OCI-LY3 (cell line): ENCODE measurements at regions not wholly inside any gene's neighbourhood (a gene's known extent, or its start where the extent isn't known, plus 50 kb on each side); places are given as distances from the start of the nearest gene placed in this dataset.

ENCODE experiments used
- H2AFZ ChIP-seq: fragments of 200-600, 300-600 bp; shearing (Covaris generic); 2 replicates; pipeline ENCODE4 v1.6.0; 2014; ENCODE audit warnings: antibody characterized with exemption, low read depth, low read length
- H3K27ac ChIP-seq: fragments of 200-600, 300-600 bp; sonication (generic); 2 replicates; pipeline ENCODE4 v1.5.1; 2014; ENCODE audit warnings: mild to moderate bottlenecking, low read length, moderate library complexity, mixed read lengths
- H3K27me3 ChIP-seq: fragments of 200-600, 300-600 bp; sonication (generic); 2 replicates; pipeline ENCODE4 v1.6.1; 2014; ENCODE audit warnings: low read depth, low read length, mixed read lengths
- H3K36me3 ChIP-seq: fragments of 200-600, 300-600 bp; sonication (generic); replicated peaks from 2 replicates; pipeline ENCODE3; 2014; ENCODE audit warnings: low read depth, low read length, mixed read lengths
- H3K4me1 ChIP-seq: fragments of 300-600, 200-600 bp; sonication (generic); 2 replicates; pipeline ENCODE4 v1.6.1; 2014; ENCODE audit warnings: low read length, mixed read lengths
- H3K4me2 ChIP-seq: fragments of 200-600, 300-600 bp; sonication (generic); 2 replicates; pipeline ENCODE4 v1.6.1; 2014; ENCODE audit warnings: low read length, mixed read lengths
- H3K4me3 ChIP-seq: fragments of 300-600, 200-600 bp; sonication (generic); 2 replicates; pipeline ENCODE4 v1.5.1; 2014; ENCODE audit warnings: antibody characterized with exemption, mild to moderate bottlenecking, low read length, moderate library complexity
- H3K79me2 ChIP-seq: fragments of 300-600, 200-600 bp; shearing (Covaris generic); 2 replicates; pipeline ENCODE4 v1.6.1; 2014; ENCODE audit warnings: mild to moderate bottlenecking, low read length, mixed read lengths
- H3K9ac ChIP-seq: fragments of 300-600, 200-600 bp; shearing (Covaris generic); 2 replicates; pipeline ENCODE4 v1.6.0; 2014; ENCODE audit warnings: mild to moderate bottlenecking, low read length, moderate library complexity
- H3K9me3 ChIP-seq: fragments of 200-600, 300-600 bp; shearing (Covaris generic); 2 replicates; pipeline ENCODE4 v1.6.1; 2014; ENCODE audit warnings: low read length, mixed read lengths; ENCODE audit not compliant: insufficient read depth
- H4K20me1 ChIP-seq: fragments of 200-600, 300-600 bp; sonication (generic); 2 replicates; pipeline ENCODE4 v1.6.1; 2016; ENCODE audit warnings: low read length, mixed read lengths; ENCODE audit not compliant: insufficient read depth
- EZH2phosphoT487 ChIP-seq: fragments of 200-600 bp; shearing (Covaris generic); IDR thresholded peaks from 2 replicates; pipeline ENCODE4 v1.6.1; 2018; ENCODE audit warnings: antibody characterized with exemption, mixed run types, low read depth
- TF ChIP-seq, protein P1 (sequence below): fragments of 200-600, 300-600 bp; sonication (generic); IDR thresholded peaks from 2 replicates; pipeline ENCODE4 v1.5.1; 2014; ENCODE audit warnings: antibody characterized with exemption, low read length, low read depth

DNA sequence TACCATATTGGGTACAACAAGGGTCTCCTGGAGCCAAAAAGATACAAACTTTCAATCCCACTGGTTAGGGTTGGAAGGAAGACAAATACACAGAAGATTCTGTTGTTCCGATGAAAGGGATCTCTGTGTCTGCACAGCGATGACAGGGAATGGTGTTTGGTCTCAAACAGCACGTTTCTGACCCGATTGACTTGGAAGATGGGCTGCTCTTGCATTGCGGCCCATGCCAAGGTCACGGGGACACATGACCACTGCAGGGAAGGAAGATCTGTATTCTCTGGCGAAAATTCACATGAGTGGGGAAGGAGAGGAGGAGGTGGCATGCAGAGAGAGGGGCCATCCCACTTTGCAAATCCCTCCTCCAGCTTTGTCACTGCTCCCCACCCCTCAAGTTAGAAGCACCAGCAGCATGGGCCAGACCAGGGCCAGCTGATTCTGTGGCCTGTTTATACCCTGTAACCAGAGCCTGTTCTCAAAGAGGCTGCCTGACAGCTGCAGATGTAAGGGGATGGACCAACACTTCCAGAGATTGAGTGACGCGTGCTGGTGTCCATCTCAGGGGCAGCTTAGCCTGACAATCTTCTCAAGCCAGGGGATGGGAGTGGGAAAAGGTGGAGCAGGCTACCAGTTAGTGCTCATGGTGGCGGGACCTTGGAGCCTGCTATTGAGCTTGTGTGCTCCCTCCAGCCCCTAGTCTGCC, 57.2 kb downstream of the TNP1 start:
- TF ChIP-seq, protein P1, sequence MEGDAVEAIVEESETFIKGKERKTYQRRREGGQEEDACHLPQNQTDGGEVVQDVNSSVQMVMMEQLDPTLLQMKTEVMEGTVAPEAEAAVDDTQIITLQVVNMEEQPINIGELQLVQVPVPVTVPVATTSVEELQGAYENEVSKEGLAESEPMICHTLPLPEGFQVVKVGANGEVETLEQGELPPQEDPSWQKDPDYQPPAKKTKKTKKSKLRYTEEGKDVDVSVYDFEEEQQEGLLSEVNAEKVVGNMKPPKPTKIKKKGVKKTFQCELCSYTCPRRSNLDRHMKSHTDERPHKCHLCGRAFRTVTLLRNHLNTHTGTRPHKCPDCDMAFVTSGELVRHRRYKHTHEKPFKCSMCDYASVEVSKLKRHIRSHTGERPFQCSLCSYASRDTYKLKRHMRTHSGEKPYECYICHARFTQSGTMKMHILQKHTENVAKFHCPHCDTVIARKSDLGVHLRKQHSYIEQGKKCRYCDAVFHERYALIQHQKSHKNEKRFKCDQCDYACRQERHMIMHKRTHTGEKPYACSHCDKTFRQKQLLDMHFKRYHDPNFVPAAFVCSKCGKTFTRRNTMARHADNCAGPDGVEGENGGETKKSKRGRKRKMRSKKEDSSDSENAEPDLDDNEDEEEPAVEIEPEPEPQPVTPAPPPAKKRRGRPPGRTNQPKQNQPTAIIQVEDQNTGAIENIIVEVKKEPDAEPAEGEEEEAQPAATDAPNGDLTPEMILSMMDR, result no peak
- TF ChIP-seq EZH2phosphoT487, result no peak
- Histone ChIP-seq H3K79me2 (no peaks in the 10 kb centered on the region), H3K9ac (no peak overlapping the region), H3K4me2 (no peak overlapping the region), H4K20me1 (no peaks in the 10 kb centered on the region), H2AFZ (no peak overlapping the region), H3K9me3 (no peaks in the 10 kb centered on the region), H3K4me3 (no peak overlapping the region), H3K4me1 (no peaks in the 10 kb centered on the region), H3K27ac (no peak overlapping the region), H3K36me3 (no peaks in the 10 kb centered on the region), H3K27me3 (no peaks in the 10 kb centered on the region)

DNA sequence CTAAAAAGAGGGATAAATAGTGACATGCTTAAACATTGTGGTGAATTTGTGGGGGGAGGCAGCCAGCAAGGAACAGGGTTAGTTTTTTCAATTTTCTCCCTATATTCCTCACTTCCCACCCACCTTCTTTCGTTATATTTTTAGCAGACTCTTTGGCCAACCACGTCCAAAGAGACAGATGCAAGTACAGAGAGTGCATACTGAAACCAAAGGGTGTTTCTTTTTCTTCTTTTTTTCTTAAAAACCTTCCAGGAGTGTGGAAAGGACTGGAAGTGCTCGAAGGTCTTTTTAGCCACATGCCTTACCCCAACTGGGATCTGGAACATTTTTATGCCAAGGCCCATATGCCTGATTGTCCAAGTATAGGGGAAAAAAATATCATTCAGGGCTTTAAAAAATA, 59.0 kb downstream of the TNP1 start:
- H3K9me3 ChIP-seq, result no peaks in the 10 kb centered on the region
- no peak overlapping the region for H3K9ac ChIP-seq
- no peaks in the 10 kb centered on the region for H3K36me3 ChIP-seq
- no peaks in the 10 kb centered on the region for H4K20me1 ChIP-seq
- H2AFZ ChIP-seq, result no peak overlapping the region
- H3K79me2 ChIP-seq, result no peaks in the 10 kb centered on the region
- no peak overlapping the region for H3K4me2 ChIP-seq
- H3K4me3 ChIP-seq, result no peak overlapping the region
- H3K27ac ChIP-seq, result no peak overlapping the region
- H3K4me1 ChIP-seq, result no peaks in the 10 kb centered on the region
- H3K27me3 ChIP-seq, result no peaks in the 10 kb centered on the region
- TF ChIP-seq, protein P1, result no peak

DNA sequence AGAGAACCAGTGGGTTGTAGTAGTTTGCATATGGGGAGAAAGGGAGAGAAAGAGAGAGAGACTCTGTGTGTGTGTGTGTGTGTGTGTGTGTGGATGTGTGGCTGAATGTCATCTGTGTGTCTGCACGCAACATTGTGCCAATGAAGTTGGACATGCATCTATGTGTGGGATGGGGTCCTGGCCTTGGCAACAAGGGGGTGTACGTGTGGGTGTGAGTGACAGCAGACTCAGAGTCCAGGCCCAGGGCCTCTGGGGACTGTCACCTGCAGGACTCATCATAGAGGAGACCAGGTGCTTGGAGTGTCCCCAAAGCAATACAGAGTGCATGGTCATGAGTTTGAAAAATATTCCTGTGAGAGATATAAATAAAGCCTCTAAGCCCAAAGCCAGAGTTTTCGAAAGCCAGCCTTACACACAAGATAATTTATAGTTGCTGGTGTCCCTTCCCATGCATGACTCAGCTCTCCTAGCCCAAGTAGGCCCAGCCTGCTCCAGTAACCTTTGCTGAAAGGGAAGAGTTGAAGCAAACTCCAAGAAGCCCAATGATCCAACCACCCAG, 59.9 kb downstream of the TNP1 start:
- Histone ChIP-seq H3K4me2 (no peak overlapping the region), H3K9me3 (no peaks in the 10 kb centered on the region), H3K4me1 (no peaks in the 10 kb centered on the region), H3K4me3 (no peak overlapping the region), H4K20me1 (no peaks in the 10 kb centered on the region), H3K27me3 (no peaks in the 10 kb centered on the region), H3K79me2 (no peaks in the 10 kb centered on the region), H3K9ac (no peak overlapping the region), H3K27ac (no peak overlapping the region), H3K36me3 (no peaks in the 10 kb centered on the region), H2AFZ (no peak overlapping the region)
- TF ChIP-seq, protein P1, result no peak
- TF ChIP-seq EZH2phosphoT487, result no peak

DNA sequence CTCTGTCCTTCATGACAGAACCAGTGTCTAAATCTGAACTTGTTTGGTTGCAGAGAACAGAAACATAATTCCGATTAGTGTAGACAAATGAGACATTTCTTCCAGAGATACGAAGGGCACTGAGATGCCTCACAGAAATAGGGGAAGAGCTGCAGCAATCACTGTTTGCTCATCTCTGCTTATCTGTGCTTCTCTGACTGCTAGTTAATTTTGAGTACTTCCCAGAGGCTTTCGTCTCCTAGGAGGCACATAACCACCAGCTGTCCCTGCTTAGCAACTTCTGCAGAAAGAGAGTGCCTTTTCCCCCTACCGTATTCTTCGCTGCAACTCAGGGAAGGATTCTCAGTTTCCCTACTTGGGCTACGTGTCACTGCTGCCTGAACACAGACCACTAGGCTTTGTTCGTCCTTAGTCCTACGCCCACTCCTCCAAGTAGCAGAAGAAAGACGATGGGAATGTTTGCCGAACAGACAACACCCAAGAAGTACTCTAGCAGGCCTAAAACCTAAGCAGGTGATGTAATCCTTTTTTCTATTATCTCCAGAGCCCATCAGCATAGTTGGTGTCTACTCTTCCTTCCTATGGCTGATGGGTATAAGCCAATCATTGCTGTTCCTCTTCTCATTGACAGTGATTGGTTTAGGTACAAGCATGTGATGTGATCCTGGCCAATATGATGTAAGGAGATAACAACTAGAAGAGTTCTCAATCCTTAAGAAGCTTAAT, 63.6 kb downstream of the TNP1 start:
- no peak overlapping the region for H3K27ac ChIP-seq
- no peak overlapping the region for H3K4me2 ChIP-seq
- no peaks in the 10 kb centered on the region for H4K20me1 ChIP-seq
- H3K79me2 ChIP-seq, result no peaks in the 10 kb centered on the region
- H3K36me3 ChIP-seq, result no peaks in the 10 kb centered on the region
- H3K4me1 ChIP-seq, result no peaks in the 10 kb centered on the region
- no peaks in the 10 kb centered on the region for H3K27me3 ChIP-seq
- no peak overlapping the region for H3K9ac ChIP-seq
- H3K9me3 ChIP-seq, result no peaks in the 10 kb centered on the region
- no peak overlapping the region for H2AFZ ChIP-seq
- H3K4me3 ChIP-seq, result no peak overlapping the region
- no peak for TF ChIP-seq EZH2phosphoT487
